Gastrocnemius medialis (tissue), 4 donors: ENCODE measurements at regions not wholly inside any gene's neighbourhood (a gene's known extent, or its start where the extent isn't known, plus 50 kb on each side); places are given as distances from the start of the nearest gene placed in this dataset.

Experiments
- ATAC-seq, 2 donors: fragments of 150-250 bp; one replicate each; pipeline ENCODE4 v1.9.1; 2016
- DNase-seq, 2 donors: peaks; one replicate each; pipeline ENCODE4 v3.0.0-alpha.2; 2019
- H3K27ac ChIP-seq, 4 donors: fragments of 200-600 bp; sonication (generic); 1 replicate in 1 of 4; 2 replicates in 3 of 4; pipeline ENCODE4 v1.5.1; 2016 to 2018; ENCODE audit warnings: mild to moderate bottlenecking in 2 of 4, moderate library complexity in 1 of 4
- H3K27me3 ChIP-seq, 3 donors: fragments of 200-600 bp; sonication (generic) in 2 of 3; 1 replicate in 1 of 3; 2 replicates in 2 of 3; pipeline versions ENCODE4 v1.5.1 to v1.6.0; 2016 to 2019; ENCODE audit warnings: mild to moderate bottlenecking in 1 of 3, moderate library complexity in 1 of 3
- H3K36me3 ChIP-seq, 2 donors: fragments of 200-600 bp; sonication (generic) in 1 of 2; one replicate each; pipeline ENCODE4 v1.5.1; 2017 to 2018
- H3K4me1 ChIP-seq, 2 donors: fragments of 200-600 bp; sonication (generic) in 1 of 2; one replicate each; pipeline ENCODE4 v1.5.1; 2016 to 2017; ENCODE audit warnings: mild to moderate bottlenecking in 2 of 2
- H3K4me3 ChIP-seq, 4 donors: fragments of 200-600 bp; sonication (generic) in 3 of 4; 1 replicate in 1 of 4; 2 replicates in 3 of 4; pipeline ENCODE4 v1.5.1; 2016 to 2019; ENCODE audit warnings: mild to moderate bottlenecking in 2 of 4
- H3K9me3 ChIP-seq, 3 donors: fragments of 200-600 bp; sonication (generic) in 2 of 3; 1 replicate in 1 of 3; 2 replicates in 2 of 3; pipeline ENCODE4 v1.5.1; 2016 to 2019
- CTCF ChIP-seq, 5 experiments: fragments of 450-650 bp in 3 of 5; fragments of 200-600 bp in 2 of 5; sonication (generic) in 2 of 5; IDR thresholded peaks in 4 of 5; conservative IDR thresholded peaks in 1 of 5; 1 replicate in 4 of 5; 2 replicates in 1 of 5; pipeline ENCODE4 v1.5.1; 2016 to 2019; ENCODE audit warnings: antibody characterized with exemption in 5 of 5, mild to moderate bottlenecking in 3 of 5, moderate library complexity in 3 of 5
- POLR2A ChIP-seq, 2 donors: fragments of 450-650 bp; IDR thresholded peaks; one replicate each; pipeline ENCODE4 v1.6.1; 2017; ENCODE audit warnings: antibody characterized with exemption in 2 of 2, mild to moderate bottlenecking in 2 of 2, moderate library complexity in 2 of 2
- in situ Hi-C, 4 donors: fragments of 200-750 bp; cut with MboI; loops; one replicate each; pipeline versions ENCODE4 v1.15.0 to v1.8.0; 2017; ENCODE audit warnings: low sequenced_read_pairs in 4 of 4
- intact Hi-C: fragments of 100-400 bp; cut with DNase I; formaldehyde crosslinking; loops from one replicate; pipeline ENCODE4 v1.15.1; 2023; ENCODE audit warnings: low total_unique reads

GRCh38 chr4:110275871-110276270, 77.5 kb upstream of the ELOVL6 start:
- no peak overlapping the region for H3K4me3 ChIP-seq
- TF ChIP-seq CTCF (IDR thresholded peaks at IDR 0.05 in 4 of 5, conservative IDR thresholded peaks at IDR 0.05 in 1 of 5) (no peak), POLR2A (IDR thresholded peaks at IDR 0.05) (no peak)
- no peaks in the 10 kb centered on the region for H3K4me1 ChIP-seq
- intact Hi-C loops (no loop called here), in situ Hi-C loops (no loop called here)
- H3K36me3 ChIP-seq, result no peaks in the 10 kb centered on the region
- H3K27ac ChIP-seq, result no peak overlapping the region
- ATAC-seq, result no peak
- H3K27me3 ChIP-seq, result no peaks in the 10 kb centered on the region
- H3K9me3 ChIP-seq, result no peaks in the 10 kb centered on the region
- no peak for DNase-seq

DNA sequence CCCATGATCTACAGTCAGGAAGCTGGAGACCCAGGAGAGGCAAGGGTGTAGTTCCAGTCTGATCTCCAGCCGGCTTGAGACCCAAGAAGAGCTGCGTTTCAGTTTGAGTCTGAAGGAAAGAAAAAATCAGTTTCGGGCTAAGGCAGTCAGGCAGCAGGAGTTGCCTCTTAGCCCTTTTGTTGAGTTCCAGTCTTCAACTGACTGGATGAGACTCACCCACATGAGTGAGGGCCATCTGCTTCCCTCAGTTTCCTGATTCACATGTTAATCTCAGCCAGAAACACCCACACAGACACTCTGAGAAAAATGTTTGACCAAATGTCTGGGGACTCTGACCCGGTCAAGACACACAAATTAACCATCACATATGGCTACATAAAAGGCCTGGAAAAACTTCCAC, 73.6 kb upstream of the ELOVL6 start:
- in situ Hi-C loops, result no loop called here
- DNase-seq, result no peak
- Histone ChIP-seq H3K36me3 (no peaks in the 10 kb centered on the region), H3K27ac (no peak overlapping the region), H3K4me3 (no peak overlapping the region), H3K9me3 (no peaks in the 10 kb centered on the region), H3K4me1 (no peaks in the 10 kb centered on the region), H3K27me3 (no peaks in the 10 kb centered on the region)
- intact Hi-C loops, result no loop called here
- no peak for ATAC-seq
- TF ChIP-seq CTCF (IDR thresholded peaks at IDR 0.05 in 4 of 5, conservative IDR thresholded peaks at IDR 0.05 in 1 of 5) (no peak), POLR2A (IDR thresholded peaks at IDR 0.05) (no peak)

- Histone ChIP-seq H3K27ac (no peak overlapping the region), H3K36me3 (no peaks in the 10 kb centered on the region), H3K4me1 (no peaks in the 10 kb centered on the region), H3K9me3 (no peaks in the 10 kb centered on the region), H3K4me3 (no peak overlapping the region), H3K27me3 (no peaks in the 10 kb centered on the region)
- in situ Hi-C loops (no loop called here), intact Hi-C loops (no loop called here)
- ATAC-seq (no peak), DNase-seq (no peak)
- TF ChIP-seq POLR2A (IDR thresholded peaks at IDR 0.05) (no peak), CTCF (IDR thresholded peaks at IDR 0.05 in 4 of 5, conservative IDR thresholded peaks at IDR 0.05 in 1 of 5) (no peak)
Observed at GRCh38 chr4:110270492-110271197, 72.2 kb upstream of the ELOVL6 start.

GRCh38 chr4:110268790-110269189, 70.4 kb upstream of the ELOVL6 start:
- Histone ChIP-seq H3K27ac (no peak overlapping the region), H3K4me1 (no peaks in the 10 kb centered on the region), H3K27me3 (no peaks in the 10 kb centered on the region), H3K9me3 (no peaks in the 10 kb centered on the region), H3K4me3 (no peak overlapping the region), H3K36me3 (no peaks in the 10 kb centered on the region)
- TF ChIP-seq CTCF (IDR thresholded peaks at IDR 0.05 in 4 of 5, conservative IDR thresholded peaks at IDR 0.05 in 1 of 5), result no peak
- TF ChIP-seq POLR2A (IDR thresholded peaks at IDR 0.05), result no peak
- in situ Hi-C loops, result no loop called here
- intact Hi-C loops, result no loop called here
- no peak for DNase-seq
- ATAC-seq, result no peak

DNA sequence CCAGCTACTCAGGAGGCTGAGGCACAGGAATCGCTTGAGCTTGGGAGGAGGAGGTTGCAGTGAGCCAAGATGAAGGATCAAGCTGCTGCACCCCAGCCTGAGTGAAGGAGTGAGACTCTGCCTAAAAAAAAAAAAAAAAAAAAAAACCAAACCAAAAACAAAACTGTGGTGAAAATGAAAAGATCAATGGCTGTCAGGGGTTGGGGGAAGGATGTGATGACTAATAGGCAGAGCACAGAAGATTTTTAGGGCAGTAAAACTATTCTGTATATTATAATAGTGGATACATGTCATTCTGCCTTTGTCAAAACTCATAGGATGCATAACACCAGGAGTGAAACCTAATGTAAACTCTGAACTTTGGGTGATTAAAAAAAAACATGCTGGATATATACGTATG, 69.9 kb upstream of the ELOVL6 start:
- no peak overlapping the region for H3K4me3 ChIP-seq
- TF ChIP-seq CTCF (IDR thresholded peaks at IDR 0.05 in 4 of 5, conservative IDR thresholded peaks at IDR 0.05 in 1 of 5) (no peak), POLR2A (IDR thresholded peaks at IDR 0.05) (no peak)
- no peaks in the 10 kb centered on the region for H3K9me3 ChIP-seq
- intact Hi-C loops, result no loop called here
- H3K27ac ChIP-seq, result no peak overlapping the region
- DNase-seq (no peak), ATAC-seq (no peak)
- in situ Hi-C loops, result no loop called here
- no peaks in the 10 kb centered on the region for H3K27me3 ChIP-seq
- H3K4me1 ChIP-seq, result no peaks in the 10 kb centered on the region
- no peaks in the 10 kb centered on the region for H3K36me3 ChIP-seq
